Cardiac fibroblast (primary cell): ENCODE measurements at regions not wholly inside any gene's neighbourhood (a gene's known extent, or its start where the extent isn't known, plus 50 kb on each side); places are given as distances from the start of the nearest gene placed in this dataset.
"Not testable (repeated sequence)": the region's sequence is repeated elsewhere in the genome, so short reads cannot be mapped to it uniquely, and the experiment has no call there.

ENCODE experiments used
- DNase-seq, 2 donors: peaks; one replicate each; pipeline versions ENCODE4 v3.0.0 to v3.0.0-alpha.2; 2010; ENCODE audit warnings: low read depth in 2 of 2
- H3K4me3 ChIP-seq, 2 donors: replicated peaks in 1 of 2; 1 replicate in 1 of 2; 2 replicates in 1 of 2; pipeline ENCODE4 v1.5.1; 2011; ENCODE audit warnings: low read depth in 2 of 2, low read length in 2 of 2, mild to moderate bottlenecking in 2 of 2, moderate library complexity in 1 of 2
- CTCF ChIP-seq: IDR thresholded peaks from one replicate; pipeline ENCODE4 v1.5.1; 2011; ENCODE audit warnings: low read depth, mild to moderate bottlenecking, low read length, inconsistent platforms

GRCh38 chr10:37003126-37003525 is 122.3 kb upstream of the ANKRD30A start:
- DNase-seq = no peak
- H3K4me3 ChIP-seq = no peak overlapping the region
- no peak for TF ChIP-seq CTCF

GRCh38 chr10:36995806-36996205 is 129.6 kb upstream of the ANKRD30A start:
- H3K4me3 ChIP-seq, DNase-seq: not testable (repeated sequence)

GRCh38 chr10:36994886-36995285 is 130.5 kb upstream of the ANKRD30A start:
- TF ChIP-seq CTCF = no peak
- DNase-seq = no peak
- no peak overlapping the region for H3K4me3 ChIP-seq

GRCh38 chr10:36989233-36989632 is 136.2 kb upstream of the ANKRD30A start:
- H3K4me3 ChIP-seq = no peak overlapping the region
- no peak for DNase-seq
- no peak for TF ChIP-seq CTCF

- no peak overlapping the region for H3K4me3 ChIP-seq
- DNase-seq = no peak
- TF ChIP-seq CTCF = no peak
Observed at GRCh38 chr10:36946598-36946997, 178.8 kb upstream of the ANKRD30A start.

GRCh38 chr10:36943544-36943943 is 181.9 kb upstream of the ANKRD30A start:
- no peak for TF ChIP-seq CTCF
- no peak overlapping the region for H3K4me3 ChIP-seq
- no peak for DNase-seq

GRCh38 chr10:36942616-36943015 is 182.8 kb upstream of the ANKRD30A start:
- H3K4me3 ChIP-seq = no peak overlapping the region
- no peak for DNase-seq
- no peak for TF ChIP-seq CTCF
